ENCODE measurements at regions not wholly inside any gene's neighbourhood (a gene's known extent, or its start where the extent isn't known, plus 50 kb on each side); places are given as distances from the start of the nearest gene placed in this dataset.

GRCh38 chr13:34361560-34361959 lies 543.6 kb downstream of the RFC3 start:
- intact Hi-C loops (cut with DNase I; ENCODE audit: low total_unique reads): no loop called here
- Histone ChIP-seq H3K9me3 (no peaks in the 10 kb centered on the region), H3K27ac (no peak overlapping the region), H3K27me3 (no peaks in the 10 kb centered on the region), H3K4me1 (no peaks in the 10 kb centered on the region), H3K36me3 (ENCODE audit: low read depth, missing control alignments) (no peaks in the 10 kb centered on the region), H3K4me3 (no peak overlapping the region)
- no peak for DNase-seq
- WGBS, 2 donors: 47 to 59% methylated on average over 4 of the region's 4 CpGs
- TF ChIP-seq CTCF (IDR thresholded peaks at IDR 0.05) (no peak), POLR2A (IDR thresholded peaks at IDR 0.05) (no peak)

GRCh38 chr13:34363266-34363665 lies 545.3 kb downstream of the RFC3 start:
- Histone ChIP-seq H3K4me1 (no peaks in the 10 kb centered on the region), H3K9me3 (no peaks in the 10 kb centered on the region), H3K36me3 (ENCODE audit: low read depth, missing control alignments) (no peaks in the 10 kb centered on the region), H3K27me3 (no peaks in the 10 kb centered on the region), H3K4me3 (no peak overlapping the region), H3K27ac (no peak overlapping the region)
- intact Hi-C loops (cut with DNase I; ENCODE audit: low total_unique reads): no loop called here
- DNase-seq: no peak
- no peak for TF ChIP-seq POLR2A (IDR thresholded peaks at IDR 0.05)
- no peak for TF ChIP-seq CTCF (IDR thresholded peaks at IDR 0.05)
- WGBS, 2 donors: 61 to 78% methylated on average over 4 of the region's 4 CpGs

GRCh38 chr13:34364633-34365032 lies 546.7 kb downstream of the RFC3 start:
- intact Hi-C loops (cut with DNase I; ENCODE audit: low total_unique reads): no loop called here
- DNase-seq: no peak
- Histone ChIP-seq H3K4me3 (no peak overlapping the region), H3K36me3 (ENCODE audit: low read depth, missing control alignments) (no peaks in the 10 kb centered on the region), H3K4me1 (no peaks in the 10 kb centered on the region), H3K27ac (no peak overlapping the region), H3K27me3 (no peaks in the 10 kb centered on the region), H3K9me3 (no peaks in the 10 kb centered on the region)
- whole genome bisulfite sequencing, 2 donors: 58 to 62% methylated on average over 1 of the region's 1 CpG
- TF ChIP-seq POLR2A (IDR thresholded peaks at IDR 0.05) (no peak), CTCF (IDR thresholded peaks at IDR 0.05) (no peak)

- Histone ChIP-seq H3K36me3 (ENCODE audit: low read depth, missing control alignments) (no peaks in the 10 kb centered on the region), H3K4me3 (no peak overlapping the region), H3K27ac (no peak overlapping the region), H3K27me3 (no peaks in the 10 kb centered on the region), H3K9me3 (no peaks in the 10 kb centered on the region), H3K4me1 (no peaks in the 10 kb centered on the region)
- DNase-seq: no peak
- intact Hi-C loops (cut with DNase I; ENCODE audit: low total_unique reads): no loop called here
- TF ChIP-seq POLR2A (IDR thresholded peaks at IDR 0.05) (no peak), CTCF (IDR thresholded peaks at IDR 0.05) (no peak)
- 0 to 46% methylated on average over 1 of the region's 1 CpG for WGBS, 2 donors
Measured at GRCh38 chr13:34369931-34370330, 552.0 kb downstream of the RFC3 start.

GRCh38 chr13:34371108-34371507 lies 553.2 kb downstream of the RFC3 start:
- no peaks in the 10 kb centered on the region for H3K4me1 ChIP-seq
- no peak for TF ChIP-seq CTCF (IDR thresholded peaks at IDR 0.05)
- TF ChIP-seq POLR2A (IDR thresholded peaks at IDR 0.05): no peak
- H3K36me3 ChIP-seq (ENCODE audit: low read depth, missing control alignments): no peaks in the 10 kb centered on the region
- no peak for DNase-seq
- no peak overlapping the region for H3K27ac ChIP-seq
- H3K4me3 ChIP-seq: no peak overlapping the region
- H3K9me3 ChIP-seq: no peaks in the 10 kb centered on the region
- intact Hi-C loops (cut with DNase I; ENCODE audit: low total_unique reads): no loop called here
- H3K27me3 ChIP-seq: no peaks in the 10 kb centered on the region
- whole genome bisulfite sequencing, 2 donors: 83 to 87% methylated on average over 2 of the region's 2 CpGs

Data from testis (tissue), 2 donors.